ENCODE measurements at regions not wholly inside any gene's neighbourhood (a gene's known extent, or its start where the extent isn't known, plus 50 kb on each side); places are given as distances from the start of the nearest gene placed in this dataset.

GRCh38 chr11:88390254-88390653 lies 52.7 kb upstream of the CTSC start:
- Mint-ChIP-seq H3K27ac (no peak overlapping the region), H3K4me3 (no peak overlapping the region), H3K4me1 (ENCODE audit: low read depth) (peaks cover 6% of the 10 kb centered on the region), H3K36me3 (ENCODE audit: low read depth) (peaks cover 9% of the 10 kb centered on the region), H3K27me3 (ENCODE audit: low read depth) (no peaks in the 10 kb centered on the region), H3K9me3 (peaks cover 11% of the 10 kb centered on the region)

- peaks cover 9% of the 10 kb centered on the region for H3K36me3 Mint-ChIP-seq (ENCODE audit: low read depth)
- H3K9me3 Mint-ChIP-seq, result peaks cover 11% of the 10 kb centered on the region
- no peak overlapping the region for H3K27ac Mint-ChIP-seq
- peaks cover 15% of the 10 kb centered on the region for H3K4me1 Mint-ChIP-seq (ENCODE audit: low read depth)
- H3K27me3 Mint-ChIP-seq (ENCODE audit: low read depth), result no peaks in the 10 kb centered on the region
- no peak overlapping the region for H3K4me3 Mint-ChIP-seq
Measured at GRCh38 chr11:88387957-88388356, 50.4 kb upstream of the CTSC start.
